Endothelial cell of umbilical vein (primary cell): ENCODE measurements at regions not wholly inside any gene's neighbourhood (a gene's known extent, or its start where the extent isn't known, plus 50 kb on each side); places are given as distances from the start of the nearest gene placed in this dataset.

Experiments used
- BruUV-seq: library from RNA; stranded (reverse); fragments of 400-500 nt; replicated peaks from 2 replicates; lab custom pipeline; 2021; lab: Mats Ljungman, UMichigan
- CTCF ChIA-PET: fragments of 300-600, 350-600 bp; sonication (Branson Sonifier 250); formaldehyde crosslinking; loops from one replicate; lab custom pipeline; 2021; ENCODE audit warnings: antibody characterized with exemption, inconsistent platforms; lab: Charles Lee
- POLR2A ChIA-PET: fragments of 300-600, 350-600 bp; sonication (Branson Sonifier 250); formaldehyde crosslinking; loops from one replicate; lab custom pipeline; 2021; ENCODE audit warnings: antibody characterized with exemption, inconsistent platforms; lab: Charles Lee
- DNase-seq: peaks from one replicate; pipeline ENCODE4 v3.0.0-alpha.2; 2011; ENCODE audit warnings: low read depth, low spot score
- FAIRE-seq: peaks from 2 replicates; lab custom pipeline; 2011; peaks lifted over from hg19 to GRCh38; lab: Jason Lieb, UNC
- H2AFZ ChIP-seq: 2 replicates; pipeline ENCODE4 v1.6.0; 2012; ENCODE audit warnings: low read depth, low read length, control low read depth, inconsistent platforms
- H3K27ac ChIP-seq: 2 replicates; pipeline ENCODE4 v1.5.1; 2011; ENCODE audit warnings: low read depth, mild to moderate bottlenecking, control low read depth, low read length, moderate library complexity; ENCODE audit not compliant: insufficient read depth
- H3K27me3 ChIP-seq, 2 experiments: 2 replicates each; pipeline versions ENCODE4 v1.6.0 to v1.6.1; 2011; ENCODE audit warnings: low read length in 2 of 2, mixed read lengths in 1 of 2; ENCODE audit not compliant: control insufficient read depth in 2 of 2, insufficient read depth in 2 of 2
- H3K36me3 ChIP-seq, 2 experiments: 2 replicates in 1 of 2; 3 replicates in 1 of 2; pipeline ENCODE4 v1.5.1; 2011; ENCODE audit warnings: low read length in 2 of 2, mild to moderate bottlenecking in 1 of 2, moderate library complexity in 1 of 2; ENCODE audit not compliant: control insufficient read depth in 2 of 2, insufficient read depth in 2 of 2; ENCODE audit errors: extremely low read depth in 1 of 2
- H3K4me1 ChIP-seq: 3 replicates; pipeline ENCODE4 v1.5.1; 2011; ENCODE audit warnings: mild to moderate bottlenecking, low read length; ENCODE audit not compliant: control insufficient read depth, insufficient read depth; ENCODE audit errors: extremely low read depth
- H3K4me2 ChIP-seq: 2 replicates; pipeline ENCODE4 v1.6.1; 2011; ENCODE audit warnings: low read length, control low read depth, mixed read lengths; ENCODE audit not compliant: insufficient read depth
- H3K4me3 ChIP-seq, 3 experiments: fragments of 200-600 bp in 1 of 3; sonication (generic), shearing (Covaris generic) in 1 of 3; replicated peaks in 1 of 3; 2 replicates each; pipeline ENCODE4 v1.5.1; 2011 to 2016; ENCODE audit warnings: control low read depth in 3 of 3, low read length in 3 of 3, mild to moderate bottlenecking in 2 of 3, inconsistent platforms in 1 of 3, low read depth in 1 of 3, moderate library complexity in 1 of 3; ENCODE audit not compliant: insufficient read depth in 1 of 3
- H3K79me2 ChIP-seq: 2 replicates; pipeline ENCODE4 v1.6.0; 2012; ENCODE audit warnings: low read length, inconsistent platforms; ENCODE audit not compliant: control insufficient read depth, insufficient read depth
- H3K9ac ChIP-seq: replicated peaks from 2 replicates; pipeline ENCODE3; 2011; ENCODE audit warnings: low read length, control low read depth; ENCODE audit not compliant: insufficient read depth; ENCODE audit errors: extremely low read depth
- H3K9me1 ChIP-seq: replicated peaks from 3 replicates; pipeline ENCODE4 v1.6.0; 2011; ENCODE audit warnings: mild to moderate bottlenecking, low read length; ENCODE audit not compliant: control insufficient read depth, insufficient read depth; ENCODE audit errors: extremely low read depth
- H3K9me3 ChIP-seq: replicated peaks from 2 replicates; pipeline ENCODE4 v1.5.1; 2012; ENCODE audit warnings: low read length, inconsistent platforms; ENCODE audit not compliant: control insufficient read depth, insufficient read depth
- H4K20me1 ChIP-seq: replicated peaks from 2 replicates; pipeline ENCODE3; 2011; ENCODE audit warnings: mild to moderate bottlenecking, low read length; ENCODE audit not compliant: control insufficient read depth, insufficient read depth; ENCODE audit errors: extremely low read depth
- CTCF ChIP-seq, 2 donors: IDR thresholded peaks; 1 replicate in 1 of 2; 2 replicates in 1 of 2; pipeline ENCODE4 v1.5.1; 2011; ENCODE audit warnings: low read length in 2 of 2, mild to moderate bottlenecking in 2 of 2, moderate library complexity in 2 of 2, control low read depth in 1 of 2, inconsistent platforms in 1 of 2, low read depth in 1 of 2; ENCODE audit not compliant: insufficient read depth in 1 of 2; ENCODE audit errors: extremely low read depth in 1 of 2
- EZH2 ChIP-seq: IDR thresholded peaks from 2 replicates; pipeline ENCODE4 v1.6.1; 2012; ENCODE audit warnings: borderline replicate concordance, low read depth, mild to moderate bottlenecking, moderate library complexity, low read length, inconsistent platforms; ENCODE audit not compliant: severe bottlenecking
- FOS ChIP-seq: IDR thresholded peaks from 2 replicates; pipeline ENCODE4 v1.6.1; 2011; ENCODE audit warnings: mild to moderate bottlenecking, low read length, moderate library complexity, borderline replicate concordance; ENCODE audit not compliant: insufficient read depth
- GATA2 ChIP-seq: IDR thresholded peaks from 2 replicates; pipeline ENCODE4 v1.7.0; 2011; ENCODE audit warnings: low read depth, mild to moderate bottlenecking, moderate library complexity, mixed read lengths, low read length; ENCODE audit not compliant: insufficient read length, insufficient read depth
- JUN ChIP-seq: IDR thresholded peaks from 2 replicates; pipeline ENCODE4 v1.6.1; 2011; ENCODE audit warnings: borderline replicate concordance, low read depth; ENCODE audit not compliant: insufficient read length, insufficient read depth
- MAX ChIP-seq: IDR thresholded peaks from 2 replicates; pipeline ENCODE4 v1.6.1; 2011; ENCODE audit not compliant: insufficient read depth, insufficient read length
- MYC ChIP-seq: IDR thresholded peaks from one replicate; pipeline ENCODE4 v1.6.1; 2011; ENCODE audit warnings: mild to moderate bottlenecking, low read depth, low read length
- POLR2A ChIP-seq: IDR thresholded peaks from 2 replicates; pipeline ENCODE4 v1.6.1; 2012; ENCODE audit warnings: low read depth, mild to moderate bottlenecking, control low read depth, low read length
- POLR2AphosphoS5 ChIP-seq: IDR thresholded peaks from 2 replicates; pipeline ENCODE4 v1.6.1; 2012; ENCODE audit warnings: low read depth, mild to moderate bottlenecking, control low read depth, low read length, moderate library complexity; ENCODE audit not compliant: insufficient read depth
- dilution Hi-C: fragments of 300-500 bp; cut with MboI; formaldehyde crosslinking; loops from one replicate; pipeline ENCODE4 v1.15.0; 2019; ENCODE audit warnings: low sequenced_read_pairs; ENCODE audit not compliant: extremely low pct_ligation_motif_present
- intact Hi-C: fragments of 100-400 bp; cut with micrococcal nuclease; formaldehyde crosslinking; loops from one replicate; pipeline ENCODE4 v1.10.0; 2022

GRCh38 chr1:229951856-229952534 lies 115.0 kb upstream of the GALNT2 start:
- Histone ChIP-seq H3K9ac (no peak overlapping the region), H2AFZ (no peak overlapping the region), H3K27me3 (no peaks in the 10 kb centered on the region), H3K9me1 (no peaks in the 10 kb centered on the region), H3K27ac (no peak overlapping the region), H3K36me3 (no peaks in the 10 kb centered on the region), H4K20me1 (no peaks in the 10 kb centered on the region), H3K9me3 (no peaks in the 10 kb centered on the region), H3K79me2 (no peaks in the 10 kb centered on the region), H3K4me1 (no peaks in the 10 kb centered on the region), H3K4me3 (no peak overlapping the region), H3K4me2 (no peak overlapping the region)
- CTCF ChIA-PET, result no interaction called here
- FAIRE-seq, result no peak
- intact Hi-C loops (no loop called here), dilution Hi-C loops (no loop called here)
- BruUV-seq, result no TSS peak
- TF ChIP-seq JUN (no peak), EZH2 (no peak), POLR2A (no peak), MAX (no peak), CTCF (IDR thresholded peaks at IDR 0.05; ENCODE audit: extremely low read depth in 1 of 2, insufficient read depth in 1 of 2, low read depth in 1 of 2, low read length in 2 of 2) (no peak), FOS (no peak), MYC (no peak), GATA2 (no peak), POLR2AphosphoS5 (no peak)
- no peak for DNase-seq
- POLR2A ChIA-PET, result no interaction called here
